HAP-1 (cell line): ENCODE measurements at regions not wholly inside any gene's neighbourhood (a gene's known extent, or its start where the extent isn't known, plus 50 kb on each side); places are given as distances from the start of the nearest gene placed in this dataset.

ENCODE experiments used
- DNase-seq, 2 experiments: peaks; one replicate each; pipeline ENCODE4 v3.0.0-alpha.2; 2016 to 2020; ENCODE audit warnings: low spot score in 2 of 2
- H3K27me3 ChIP-seq: fragments of 250-450 bp; sonication (Bioruptor Pico); 2 replicates; pipeline ENCODE4 v1.5.1; 2020; ENCODE audit warnings: low read depth, mild to moderate bottlenecking, moderate library complexity
- H3K36me3 ChIP-seq: fragments of 250-450 bp; sonication (Bioruptor Pico); replicated peaks from 2 replicates; pipeline ENCODE4 v1.5.1; 2020; ENCODE audit warnings: mild to moderate bottlenecking
- H3K4me1 ChIP-seq: fragments of 250-450 bp; sonication (Bioruptor Pico); 2 replicates; pipeline ENCODE4 v1.5.1; 2020; ENCODE audit warnings: mild to moderate bottlenecking
- H3K4me3 ChIP-seq: fragments of 250-450 bp; sonication (Bioruptor Pico); 2 replicates; pipeline ENCODE4 v1.5.1; 2020; ENCODE audit warnings: mild to moderate bottlenecking, moderate library complexity
- H3K9me3 ChIP-seq: fragments of 250-450 bp; sonication (Bioruptor Pico); 2 replicates; pipeline ENCODE4 v1.5.1; 2020; ENCODE audit warnings: mild to moderate bottlenecking, moderate library complexity
- in situ Hi-C: fragments of 300-500 bp; cut with MboI; formaldehyde crosslinking; loops from 3 replicates; pipeline ENCODE4 v1.14.3; 2020; ENCODE audit warnings: low sequenced_read_pairs, inconsistent platforms, mixed read lengths

GRCh38 chr6:3523271-3523670 lies 66.4 kb upstream of the SLC22A23 start:
- Histone ChIP-seq H3K9me3 (no peaks in the 10 kb centered on the region), H3K4me1 (no peaks in the 10 kb centered on the region), H3K27me3 (no peaks in the 10 kb centered on the region), H3K36me3 (no peaks in the 10 kb centered on the region), H3K4me3 (no peak overlapping the region)
- in situ Hi-C loops = no loop called here
- no peak for DNase-seq

GRCh38 chr6:3522561-3523260 lies 65.9 kb upstream of the SLC22A23 start:
- Histone ChIP-seq H3K36me3 (no peaks in the 10 kb centered on the region), H3K27me3 (no peaks in the 10 kb centered on the region), H3K4me1 (no peaks in the 10 kb centered on the region), H3K4me3 (no peak overlapping the region), H3K9me3 (no peaks in the 10 kb centered on the region)
- in situ Hi-C loops = no loop called here
- DNase-seq = no peak

GRCh38 chr6:3520281-3521230 lies 63.7 kb upstream of the SLC22A23 start:
- no peak overlapping the region for H3K4me3 ChIP-seq
- no peaks in the 10 kb centered on the region for H3K4me1 ChIP-seq
- H3K27me3 ChIP-seq = no peaks in the 10 kb centered on the region
- in situ Hi-C loops = no loop called here
- no peaks in the 10 kb centered on the region for H3K36me3 ChIP-seq
- no peaks in the 10 kb centered on the region for H3K9me3 ChIP-seq
- no peak for DNase-seq

- in situ Hi-C loops = no loop called here
- H3K4me3 ChIP-seq = no peak overlapping the region
- DNase-seq = peak in 1 of 2 experiments; percentile 31
Observed at GRCh38 chr6:3518356-3519190, 61.7 kb upstream of the SLC22A23 start.

GRCh38 chr6:3517350-3517749 lies 60.5 kb upstream of the SLC22A23 start:
- H3K36me3 ChIP-seq = no peaks in the 10 kb centered on the region
- no peaks in the 10 kb centered on the region for H3K4me1 ChIP-seq
- no peaks in the 10 kb centered on the region for H3K9me3 ChIP-seq
- no peak overlapping the region for H3K4me3 ChIP-seq
- H3K27me3 ChIP-seq = no peaks in the 10 kb centered on the region
- in situ Hi-C loops = no loop called here
- peak in 1 of 2 experiments; percentile 36 for DNase-seq

More at GRCh38 chr6:3518356-3519190, 61.7 kb upstream of the SLC22A23 start:
- Histone ChIP-seq H3K36me3 (no peaks in the 10 kb centered on the region), H3K4me1 (no peaks in the 10 kb centered on the region), H3K27me3 (no peaks in the 10 kb centered on the region), H3K9me3 (no peaks in the 10 kb centered on the region)

- no peak for DNase-seq
- Histone ChIP-seq H3K4me3 (no peak overlapping the region), H3K4me1 (peaks cover 4% of the 10 kb centered on the region), H3K36me3 (no peaks in the 10 kb centered on the region), H3K27me3 (no peaks in the 10 kb centered on the region), H3K9me3 (no peaks in the 10 kb centered on the region)
- in situ Hi-C loops = no loop called here
Observed at GRCh38 chr6:3516092-3516491, 59.2 kb upstream of the SLC22A23 start.

- DNase-seq = no peak
- Histone ChIP-seq H3K4me1 (peaks cover 4% of the 10 kb centered on the region), H3K9me3 (no peaks in the 10 kb centered on the region), H3K36me3 (no peaks in the 10 kb centered on the region), H3K4me3 (no peak overlapping the region), H3K27me3 (no peaks in the 10 kb centered on the region)
- in situ Hi-C loops = no loop called here
Observed at GRCh38 chr6:3515669-3516068, 58.8 kb upstream of the SLC22A23 start.

- H3K9me3 ChIP-seq = no peaks in the 10 kb centered on the region
- peaks cover 4% of the 10 kb centered on the region for H3K4me1 ChIP-seq
- no peaks in the 10 kb centered on the region for H3K27me3 ChIP-seq
- in situ Hi-C loops = no loop called here
- no peak for DNase-seq
- no peaks in the 10 kb centered on the region for H3K36me3 ChIP-seq
- H3K4me3 ChIP-seq = no peak overlapping the region
Observed at GRCh38 chr6:3513416-3513815, 56.6 kb upstream of the SLC22A23 start.

- Histone ChIP-seq H3K36me3 (no peaks in the 10 kb centered on the region), H3K27me3 (no peaks in the 10 kb centered on the region), H3K9me3 (no peaks in the 10 kb centered on the region), H3K4me1 (peaks cover 4% of the 10 kb centered on the region), H3K4me3 (no peak overlapping the region)
- no peak for DNase-seq
- in situ Hi-C loops = no loop called here
Observed at GRCh38 chr6:3512832-3513231, 56.0 kb upstream of the SLC22A23 start.

GRCh38 chr6:3510617-3511016 lies 53.8 kb upstream of the SLC22A23 start:
- DNase-seq = no peak
- no peaks in the 10 kb centered on the region for H3K27me3 ChIP-seq
- no peaks in the 10 kb centered on the region for H3K9me3 ChIP-seq
- H3K36me3 ChIP-seq = no peaks in the 10 kb centered on the region
- in situ Hi-C loops = no loop called here
- H3K4me1 ChIP-seq = peaks cover 6% of the 10 kb centered on the region
- no peak overlapping the region for H3K4me3 ChIP-seq

GRCh38 chr6:3510178-3510577 lies 53.3 kb upstream of the SLC22A23 start:
- Histone ChIP-seq H3K9me3 (no peaks in the 10 kb centered on the region), H3K4me3 (no peak overlapping the region), H3K36me3 (no peaks in the 10 kb centered on the region), H3K4me1 (peaks cover 6% of the 10 kb centered on the region), H3K27me3 (no peaks in the 10 kb centered on the region)
- DNase-seq = no peak
- in situ Hi-C loops = no loop called here

- Histone ChIP-seq H3K27me3 (no peaks in the 10 kb centered on the region), H3K4me3 (no peak overlapping the region), H3K9me3 (no peaks in the 10 kb centered on the region), H3K4me1 (peaks cover 6% of the 10 kb centered on the region), H3K36me3 (no peaks in the 10 kb centered on the region)
- in situ Hi-C loops = no loop called here
- no peak for DNase-seq
Observed at GRCh38 chr6:3509336-3509735, 52.5 kb upstream of the SLC22A23 start.

- no peaks in the 10 kb centered on the region for H3K9me3 ChIP-seq
- H3K4me3 ChIP-seq = no peak overlapping the region
- peaks cover 13% of the 10 kb centered on the region for H3K4me1 ChIP-seq
- no peak for DNase-seq
- no peaks in the 10 kb centered on the region for H3K36me3 ChIP-seq
- H3K27me3 ChIP-seq = no peaks in the 10 kb centered on the region
- in situ Hi-C loops = no loop called here
Observed at GRCh38 chr6:3506751-3507383, 50.0 kb upstream of the SLC22A23 start.
